Uterus (tissue), 2 donors: ENCODE measurements at regions not wholly inside any gene's neighbourhood (a gene's known extent, or its start where the extent isn't known, plus 50 kb on each side); places are given as distances from the start of the nearest gene placed in this dataset.

Experiments
- POLR2A ChIP-seq, 2 donors: fragments of 450-650 bp; IDR thresholded peaks; one replicate each; pipeline ENCODE4 v1.6.1; 2016; ENCODE audit warnings: antibody characterized with exemption in 2 of 2, mild to moderate bottlenecking in 1 of 2, moderate library complexity in 1 of 2
- TF ChIP-seq, protein P1 (sequence below), 4 experiments: fragments of 200-600 bp in 2 of 4; fragments of 450-650 bp in 2 of 4; sonication (generic) in 2 of 4; IDR thresholded peaks; one replicate each; pipeline ENCODE4 v1.5.1; 2016 to 2019; ENCODE audit warnings: antibody characterized with exemption in 4 of 4, mild to moderate bottlenecking in 2 of 4, moderate library complexity in 1 of 4

DNA sequence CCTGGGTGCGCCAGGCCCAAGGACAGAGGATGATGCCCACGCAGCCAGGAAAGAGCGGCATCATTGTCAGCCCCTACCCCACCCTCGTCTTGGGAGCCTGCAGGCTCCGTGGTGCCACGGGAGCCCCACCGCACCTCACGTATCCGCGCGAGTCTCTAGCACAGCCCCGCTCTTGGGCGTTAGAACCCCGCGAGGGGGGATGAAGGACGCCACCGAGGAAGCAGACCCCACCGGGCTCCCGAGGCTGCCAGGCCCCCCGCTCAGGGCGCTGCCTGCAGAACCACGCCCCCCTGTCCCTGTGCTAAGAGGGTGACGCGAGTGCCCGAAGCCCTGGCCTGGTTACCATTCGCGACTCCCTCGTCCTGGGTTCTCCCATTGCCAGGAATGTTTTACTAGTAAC lies 52.3 kb upstream of the MS4A8 start:
- TF ChIP-seq, protein P1, sequence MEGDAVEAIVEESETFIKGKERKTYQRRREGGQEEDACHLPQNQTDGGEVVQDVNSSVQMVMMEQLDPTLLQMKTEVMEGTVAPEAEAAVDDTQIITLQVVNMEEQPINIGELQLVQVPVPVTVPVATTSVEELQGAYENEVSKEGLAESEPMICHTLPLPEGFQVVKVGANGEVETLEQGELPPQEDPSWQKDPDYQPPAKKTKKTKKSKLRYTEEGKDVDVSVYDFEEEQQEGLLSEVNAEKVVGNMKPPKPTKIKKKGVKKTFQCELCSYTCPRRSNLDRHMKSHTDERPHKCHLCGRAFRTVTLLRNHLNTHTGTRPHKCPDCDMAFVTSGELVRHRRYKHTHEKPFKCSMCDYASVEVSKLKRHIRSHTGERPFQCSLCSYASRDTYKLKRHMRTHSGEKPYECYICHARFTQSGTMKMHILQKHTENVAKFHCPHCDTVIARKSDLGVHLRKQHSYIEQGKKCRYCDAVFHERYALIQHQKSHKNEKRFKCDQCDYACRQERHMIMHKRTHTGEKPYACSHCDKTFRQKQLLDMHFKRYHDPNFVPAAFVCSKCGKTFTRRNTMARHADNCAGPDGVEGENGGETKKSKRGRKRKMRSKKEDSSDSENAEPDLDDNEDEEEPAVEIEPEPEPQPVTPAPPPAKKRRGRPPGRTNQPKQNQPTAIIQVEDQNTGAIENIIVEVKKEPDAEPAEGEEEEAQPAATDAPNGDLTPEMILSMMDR (IDR thresholded peaks at IDR 0.05) = no peak
- no peak for TF ChIP-seq POLR2A (IDR thresholded peaks at IDR 0.05)
